Ishikawa (cell line): ENCODE measurements at regions not wholly inside any gene's neighbourhood (a gene's known extent, or its start where the extent isn't known, plus 50 kb on each side); places are given as distances from the start of the nearest gene placed in this dataset.

Experiments used
- CEBPB ChIP-seq: IDR thresholded peaks from 2 replicates; pipeline ENCODE4 v1.6.1; 2012
- CREB1 ChIP-seq: IDR thresholded peaks from 2 replicates; pipeline ENCODE4 v1.6.1; 2012; ENCODE audit warnings: low read depth
- EGR1 ChIP-seq: IDR thresholded peaks from 2 replicates; pipeline ENCODE4 v1.6.1; 2012
- EP300 ChIP-seq: IDR thresholded peaks from 2 replicates; pipeline ENCODE4 v1.6.1; 2012; ENCODE audit warnings: borderline replicate concordance
- FOXM1 ChIP-seq: IDR thresholded peaks from 2 replicates; pipeline ENCODE4 v1.6.1; 2012; ENCODE audit warnings: low read depth, borderline replicate concordance
- NFIC ChIP-seq: IDR thresholded peaks from 2 replicates; pipeline ENCODE4 v1.6.1; 2012
- RAD21 ChIP-seq: IDR thresholded peaks from 2 replicates; pipeline ENCODE4 v1.6.1; 2012; ENCODE audit warnings: low read depth
- TAF1 ChIP-seq: IDR thresholded peaks from 2 replicates; pipeline ENCODE4 v1.6.1; 2012; ENCODE audit warnings: low read depth, mild to moderate bottlenecking
- TCF12 ChIP-seq: IDR thresholded peaks from 2 replicates; pipeline ENCODE4 v1.6.1; 2012; ENCODE audit warnings: low read depth
- TEAD4 ChIP-seq: IDR thresholded peaks from 2 replicates; pipeline ENCODE4 v1.6.1; 2012
- YY1 ChIP-seq: IDR thresholded peaks from 2 replicates; pipeline ENCODE4 v1.6.1; 2012; ENCODE audit warnings: low read depth
- ZBTB7A ChIP-seq: IDR thresholded peaks from 2 replicates; pipeline ENCODE4 v1.6.1; 2012; ENCODE audit warnings: low read depth
- TF ChIP-seq, protein P1 (sequence below): IDR thresholded peaks from 2 replicates; pipeline ENCODE4 v1.6.1; 2012
- TF ChIP-seq, protein P2 (sequence below): IDR thresholded peaks from 2 replicates; pipeline ENCODE4 v1.6.1; 2012; ENCODE audit warnings: low read depth, mild to moderate bottlenecking
- TF ChIP-seq, protein P3 (sequence below): IDR thresholded peaks from 2 replicates; pipeline ENCODE4 v1.6.1; 2012

DNA sequence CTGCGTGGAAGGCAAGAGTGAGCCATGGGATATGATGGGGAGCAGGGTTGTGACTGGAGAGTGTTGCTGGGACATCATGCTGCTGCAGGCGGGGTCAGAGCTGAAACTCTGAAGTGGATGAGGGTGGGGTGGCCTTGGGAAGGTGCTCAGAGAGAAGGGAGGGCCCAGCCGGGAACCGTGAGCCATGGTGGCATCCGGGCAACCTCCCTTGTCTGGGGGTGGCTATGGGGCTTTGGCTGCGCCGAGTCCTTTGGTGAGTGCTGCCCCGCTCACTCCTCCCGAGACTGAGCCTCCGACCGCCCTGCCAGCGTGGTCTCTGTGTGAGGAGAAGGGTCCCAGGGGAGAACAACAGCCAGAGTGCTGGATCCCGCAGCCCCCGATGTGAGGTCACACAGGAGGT lies 632.0 kb downstream of the BRD1 start:
- TF ChIP-seq, protein P1, sequence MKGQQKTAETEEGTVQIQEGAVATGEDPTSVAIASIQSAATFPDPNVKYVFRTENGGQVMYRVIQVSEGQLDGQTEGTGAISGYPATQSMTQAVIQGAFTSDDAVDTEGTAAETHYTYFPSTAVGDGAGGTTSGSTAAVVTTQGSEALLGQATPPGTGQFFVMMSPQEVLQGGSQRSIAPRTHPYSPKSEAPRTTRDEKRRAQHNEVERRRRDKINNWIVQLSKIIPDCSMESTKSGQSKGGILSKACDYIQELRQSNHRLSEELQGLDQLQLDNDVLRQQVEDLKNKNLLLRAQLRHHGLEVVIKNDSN = no peak
- TF ChIP-seq CEBPB = no peak
- TF ChIP-seq CREB1 = no peak
- TF ChIP-seq, protein P2, sequence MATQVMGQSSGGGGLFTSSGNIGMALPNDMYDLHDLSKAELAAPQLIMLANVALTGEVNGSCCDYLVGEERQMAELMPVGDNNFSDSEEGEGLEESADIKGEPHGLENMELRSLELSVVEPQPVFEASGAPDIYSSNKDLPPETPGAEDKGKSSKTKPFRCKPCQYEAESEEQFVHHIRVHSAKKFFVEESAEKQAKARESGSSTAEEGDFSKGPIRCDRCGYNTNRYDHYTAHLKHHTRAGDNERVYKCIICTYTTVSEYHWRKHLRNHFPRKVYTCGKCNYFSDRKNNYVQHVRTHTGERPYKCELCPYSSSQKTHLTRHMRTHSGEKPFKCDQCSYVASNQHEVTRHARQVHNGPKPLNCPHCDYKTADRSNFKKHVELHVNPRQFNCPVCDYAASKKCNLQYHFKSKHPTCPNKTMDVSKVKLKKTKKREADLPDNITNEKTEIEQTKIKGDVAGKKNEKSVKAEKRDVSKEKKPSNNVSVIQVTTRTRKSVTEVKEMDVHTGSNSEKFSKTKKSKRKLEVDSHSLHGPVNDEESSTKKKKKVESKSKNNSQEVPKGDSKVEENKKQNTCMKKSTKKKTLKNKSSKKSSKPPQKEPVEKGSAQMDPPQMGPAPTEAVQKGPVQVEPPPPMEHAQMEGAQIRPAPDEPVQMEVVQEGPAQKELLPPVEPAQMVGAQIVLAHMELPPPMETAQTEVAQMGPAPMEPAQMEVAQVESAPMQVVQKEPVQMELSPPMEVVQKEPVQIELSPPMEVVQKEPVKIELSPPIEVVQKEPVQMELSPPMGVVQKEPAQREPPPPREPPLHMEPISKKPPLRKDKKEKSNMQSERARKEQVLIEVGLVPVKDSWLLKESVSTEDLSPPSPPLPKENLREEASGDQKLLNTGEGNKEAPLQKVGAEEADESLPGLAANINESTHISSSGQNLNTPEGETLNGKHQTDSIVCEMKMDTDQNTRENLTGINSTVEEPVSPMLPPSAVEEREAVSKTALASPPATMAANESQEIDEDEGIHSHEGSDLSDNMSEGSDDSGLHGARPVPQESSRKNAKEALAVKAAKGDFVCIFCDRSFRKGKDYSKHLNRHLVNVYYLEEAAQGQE = no peak
- TF ChIP-seq EGR1 = no peak
- TF ChIP-seq FOXM1 = no peak
- TF ChIP-seq, protein P3, sequence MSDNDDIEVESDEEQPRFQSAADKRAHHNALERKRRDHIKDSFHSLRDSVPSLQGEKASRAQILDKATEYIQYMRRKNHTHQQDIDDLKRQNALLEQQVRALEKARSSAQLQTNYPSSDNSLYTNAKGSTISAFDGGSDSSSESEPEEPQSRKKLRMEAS = no peak
- TF ChIP-seq NFIC = no peak
- TF ChIP-seq ZBTB7A = no peak
- TF ChIP-seq TAF1 = no peak
- no peak for TF ChIP-seq YY1
- TF ChIP-seq RAD21 = no peak
- no peak for TF ChIP-seq TCF12
- TF ChIP-seq EP300 = no peak

DNA sequence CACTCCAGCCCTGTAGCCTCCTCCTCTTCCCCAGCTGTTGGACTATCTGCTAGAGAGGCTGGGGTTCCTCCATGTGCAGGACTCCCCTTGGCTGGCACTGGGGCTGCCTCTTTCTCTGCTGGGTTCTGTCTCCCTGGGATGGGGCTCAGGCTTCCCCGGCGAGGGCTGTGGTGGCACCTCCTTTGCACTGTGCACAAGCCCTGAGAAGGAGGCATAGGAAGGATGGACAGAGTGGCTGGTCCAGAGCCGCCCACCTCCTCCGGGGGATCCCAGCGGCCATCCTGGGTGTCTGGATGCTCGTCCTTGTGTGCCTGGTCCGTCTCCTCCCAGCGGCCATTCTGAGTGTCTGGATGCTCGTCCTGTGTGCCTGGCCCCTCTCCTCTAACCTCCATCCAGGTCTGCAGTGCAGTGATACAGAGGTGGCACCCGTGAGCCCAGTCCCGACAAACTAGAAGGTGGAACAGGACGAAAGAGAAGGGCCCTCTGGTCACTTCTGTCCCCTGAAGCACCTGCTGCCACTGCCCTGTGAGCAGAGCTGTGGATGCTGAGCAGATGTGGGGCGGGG lies 633.7 kb downstream of the BRD1 start:
- TF ChIP-seq RAD21 (no peak), FOXM1 (no peak), ZBTB7A (no peak), TEAD4 (no peak)

DNA sequence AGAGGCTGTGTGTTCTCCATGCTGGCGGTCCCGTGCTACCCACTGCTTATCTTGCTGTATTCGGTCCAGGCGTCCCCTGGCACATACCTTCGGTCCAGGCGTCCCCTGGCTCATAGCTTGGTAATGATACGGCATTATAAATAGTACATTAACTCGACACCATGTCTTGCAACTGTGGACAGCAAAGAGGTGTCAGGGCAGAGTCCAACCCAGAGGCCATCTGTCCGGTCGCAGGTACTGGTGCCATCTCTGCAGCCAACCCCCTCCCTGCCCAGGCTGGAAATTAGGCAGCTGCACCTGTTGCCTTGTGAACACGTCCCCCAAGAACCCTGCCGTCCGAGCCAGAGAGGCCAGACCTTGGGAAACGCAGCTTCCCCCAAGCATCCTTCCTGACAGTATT lies 634.3 kb downstream of the BRD1 start:
- no peak for TF ChIP-seq NFIC
- TF ChIP-seq CREB1 = no peak
- TF ChIP-seq, protein P1 = no peak
- TF ChIP-seq TAF1 = no peak
- no peak for TF ChIP-seq CEBPB
- TF ChIP-seq, protein P2 = no peak
- TF ChIP-seq YY1 = no peak
- no peak for TF ChIP-seq FOXM1
- TF ChIP-seq TEAD4 = no peak
- TF ChIP-seq ZBTB7A = no peak
- TF ChIP-seq TCF12 = no peak
- no peak for TF ChIP-seq EGR1
- TF ChIP-seq RAD21 = no peak
- TF ChIP-seq, protein P3 = no peak
- TF ChIP-seq EP300 = no peak

DNA sequence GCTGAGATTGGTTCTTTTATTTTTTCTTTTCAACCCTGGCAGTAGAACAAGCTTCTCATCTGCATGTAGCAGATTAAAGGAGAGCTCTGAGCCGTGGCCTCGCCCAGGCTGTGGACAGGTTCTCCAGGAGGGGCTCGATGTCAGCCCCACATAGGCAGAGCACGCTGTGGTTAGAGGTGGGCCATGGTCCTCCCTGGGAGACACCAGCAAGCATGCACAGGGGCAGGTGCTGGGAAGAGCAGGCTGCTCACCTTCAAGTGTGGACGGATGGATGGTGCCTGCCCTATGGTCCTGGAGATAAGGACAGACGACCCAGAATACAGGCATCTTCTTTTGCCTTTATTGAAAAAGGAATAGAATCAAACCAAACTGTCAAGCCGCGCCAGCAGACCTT lies 634.8 kb downstream of the BRD1 start:
- TF ChIP-seq TEAD4 = no peak
- TF ChIP-seq YY1 = no peak
- TF ChIP-seq FOXM1 = no peak
- TF ChIP-seq EGR1 = no peak
- no peak for TF ChIP-seq NFIC
- no peak for TF ChIP-seq TCF12
- TF ChIP-seq, protein P3 = no peak
- TF ChIP-seq TAF1 = no peak
- no peak for TF ChIP-seq CREB1
- TF ChIP-seq CEBPB = no peak
- no peak for TF ChIP-seq RAD21
- no peak for TF ChIP-seq EP300
- TF ChIP-seq, protein P2 = no peak
- TF ChIP-seq ZBTB7A = no peak
- TF ChIP-seq, protein P1 = no peak
